ENCODE measurements at regions not wholly inside any gene's neighbourhood (a gene's known extent, or its start where the extent isn't known, plus 50 kb on each side); places are given as distances from the start of the nearest gene placed in this dataset.
A peak's percentile ranks its signal among the peaks of the same experiment; 100 is the strongest.

DNA sequence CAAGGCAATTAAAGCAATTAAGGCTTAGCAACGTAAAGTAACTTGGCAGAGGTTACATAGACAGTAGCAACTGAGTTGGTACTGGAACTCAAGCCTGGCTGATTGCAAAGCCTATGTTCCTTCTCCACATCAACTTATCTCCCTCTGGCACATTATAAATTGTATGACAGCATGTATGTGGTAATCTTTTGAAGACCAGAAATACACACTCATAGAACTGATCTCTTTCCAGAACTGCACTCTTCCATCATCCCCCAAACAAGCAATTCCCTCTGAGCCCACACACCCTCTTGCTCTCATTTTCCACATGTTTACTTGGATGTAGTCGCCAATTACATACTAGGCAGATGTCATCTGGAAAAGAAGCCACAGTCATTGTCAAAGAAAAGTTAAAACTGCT, 502.2 kb downstream of the PLPP3 start:
- Mint-ChIP-seq H3K9me3 (ENCODE audit: low read depth) (peaks cover 5% of the 10 kb centered on the region), H3K27ac (ENCODE audit: unreplicated experiment) (no peak overlapping the region), H3K36me3 (ENCODE audit: low read depth) (no peaks in the 10 kb centered on the region), H3K27me3 (ENCODE audit: low read depth) (no peaks in the 10 kb centered on the region), H3K4me1 (ENCODE audit: low read depth) (peaks cover 49% of the 10 kb centered on the region), H3K4me3 (ENCODE audit: unreplicated experiment) (no peak overlapping the region)
- DNase-seq (ENCODE audit: low spot score) = no peak
- TF ChIP-seq, protein P1, sequence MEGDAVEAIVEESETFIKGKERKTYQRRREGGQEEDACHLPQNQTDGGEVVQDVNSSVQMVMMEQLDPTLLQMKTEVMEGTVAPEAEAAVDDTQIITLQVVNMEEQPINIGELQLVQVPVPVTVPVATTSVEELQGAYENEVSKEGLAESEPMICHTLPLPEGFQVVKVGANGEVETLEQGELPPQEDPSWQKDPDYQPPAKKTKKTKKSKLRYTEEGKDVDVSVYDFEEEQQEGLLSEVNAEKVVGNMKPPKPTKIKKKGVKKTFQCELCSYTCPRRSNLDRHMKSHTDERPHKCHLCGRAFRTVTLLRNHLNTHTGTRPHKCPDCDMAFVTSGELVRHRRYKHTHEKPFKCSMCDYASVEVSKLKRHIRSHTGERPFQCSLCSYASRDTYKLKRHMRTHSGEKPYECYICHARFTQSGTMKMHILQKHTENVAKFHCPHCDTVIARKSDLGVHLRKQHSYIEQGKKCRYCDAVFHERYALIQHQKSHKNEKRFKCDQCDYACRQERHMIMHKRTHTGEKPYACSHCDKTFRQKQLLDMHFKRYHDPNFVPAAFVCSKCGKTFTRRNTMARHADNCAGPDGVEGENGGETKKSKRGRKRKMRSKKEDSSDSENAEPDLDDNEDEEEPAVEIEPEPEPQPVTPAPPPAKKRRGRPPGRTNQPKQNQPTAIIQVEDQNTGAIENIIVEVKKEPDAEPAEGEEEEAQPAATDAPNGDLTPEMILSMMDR (IDR thresholded peaks at IDR 0.05) = no peak

DNA sequence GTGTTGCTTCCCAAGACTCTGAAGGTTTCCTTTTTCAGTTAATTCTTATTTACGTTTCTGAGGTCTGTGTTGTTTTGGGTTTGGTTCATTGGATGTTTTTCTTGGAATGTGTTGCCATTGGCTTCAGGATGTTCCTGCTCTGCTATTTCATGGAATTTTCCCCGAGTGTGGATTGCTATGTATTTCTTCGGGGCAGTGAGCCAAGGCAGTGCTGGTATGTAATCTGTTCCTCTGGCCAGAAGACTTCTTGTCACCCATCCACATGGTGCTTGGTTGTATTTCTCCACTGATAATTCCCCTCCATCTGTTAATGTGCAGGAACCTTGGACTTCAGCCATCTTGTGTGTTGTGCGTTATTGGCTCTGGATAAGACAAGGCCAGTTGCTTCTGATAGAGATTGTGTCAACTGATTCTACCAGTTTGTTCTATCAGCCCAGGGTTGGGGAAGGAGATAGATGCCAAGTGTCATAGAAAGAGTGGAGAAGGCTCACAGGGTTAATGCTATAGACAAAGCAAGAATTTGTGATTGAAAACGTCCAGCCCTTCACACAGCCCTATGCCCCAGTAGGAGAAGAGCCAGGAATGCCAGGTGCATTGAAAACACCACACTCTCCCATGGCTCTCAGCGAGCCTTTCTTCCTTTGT, 505.2 kb downstream of the PLPP3 start:
- peaks cover 44% of the 10 kb centered on the region for H3K4me1 Mint-ChIP-seq (ENCODE audit: low read depth)
- TF ChIP-seq, protein P1 (IDR thresholded peaks at IDR 0.05) = no peak
- H3K27ac Mint-ChIP-seq (ENCODE audit: unreplicated experiment) = peak overlapping the region; percentile 92
- H3K36me3 Mint-ChIP-seq (ENCODE audit: low read depth) = no peaks in the 10 kb centered on the region
- no peak for DNase-seq (ENCODE audit: low spot score)
- H3K4me3 Mint-ChIP-seq (ENCODE audit: unreplicated experiment) = no peak overlapping the region
- no peaks in the 10 kb centered on the region for H3K27me3 Mint-ChIP-seq (ENCODE audit: low read depth)
- H3K9me3 Mint-ChIP-seq (ENCODE audit: low read depth) = no peaks in the 10 kb centered on the region

DNA sequence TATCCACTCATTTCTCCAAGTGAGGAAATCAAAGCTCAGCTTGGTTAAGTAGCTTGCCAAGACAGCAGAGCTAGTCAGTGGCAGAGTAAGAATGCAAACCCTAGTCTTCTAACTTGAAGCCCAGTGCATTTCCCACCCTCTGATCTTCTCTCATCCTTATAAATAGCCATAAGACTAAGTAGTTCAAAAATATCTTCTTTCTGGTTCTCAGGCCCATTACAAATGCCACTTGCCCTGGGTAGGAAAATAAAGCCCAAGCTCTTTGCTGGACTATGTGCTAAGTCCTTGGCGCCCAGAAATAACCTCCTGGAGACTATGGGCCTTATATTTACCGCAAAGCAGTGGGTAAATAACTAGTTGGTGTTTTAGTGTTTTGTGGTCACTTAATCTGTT, 505.8 kb downstream of the PLPP3 start:
- DNase-seq (ENCODE audit: low spot score) = no peak
- Mint-ChIP-seq H3K27ac (ENCODE audit: unreplicated experiment) (peak overlapping the region; percentile 92), H3K9me3 (ENCODE audit: low read depth) (no peaks in the 10 kb centered on the region), H3K4me1 (ENCODE audit: low read depth) (peaks cover 48% of the 10 kb centered on the region), H3K4me3 (ENCODE audit: unreplicated experiment) (no peak overlapping the region), H3K27me3 (ENCODE audit: low read depth) (no peaks in the 10 kb centered on the region), H3K36me3 (ENCODE audit: low read depth) (no peaks in the 10 kb centered on the region)
- TF ChIP-seq, protein P1 (IDR thresholded peaks at IDR 0.05) = no peak

DNA sequence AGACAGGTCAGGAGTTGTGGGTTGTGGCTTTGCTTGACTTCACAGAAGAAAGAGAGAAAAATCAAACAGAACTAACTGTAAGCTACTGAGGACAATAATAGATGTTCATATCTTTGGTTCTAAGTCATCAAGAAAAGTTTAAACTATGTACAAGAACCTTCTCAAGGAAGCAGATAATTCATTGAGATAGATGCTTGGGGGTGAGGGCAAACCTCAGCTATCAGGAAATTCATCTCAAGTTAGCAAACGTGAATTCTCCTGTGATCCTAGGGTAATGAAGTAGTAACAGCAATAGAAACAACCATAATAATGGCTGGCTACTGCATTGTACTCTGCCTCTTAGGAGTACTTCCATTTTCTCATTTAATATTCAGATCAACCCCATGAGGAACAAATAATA, 506.2 kb downstream of the PLPP3 start:
- Mint-ChIP-seq H3K27ac (ENCODE audit: unreplicated experiment) (peak overlapping the region; percentile 92), H3K4me1 (ENCODE audit: low read depth) (peaks cover 52% of the 10 kb centered on the region), H3K27me3 (ENCODE audit: low read depth) (no peaks in the 10 kb centered on the region), H3K4me3 (ENCODE audit: unreplicated experiment) (no peak overlapping the region), H3K9me3 (ENCODE audit: low read depth) (no peaks in the 10 kb centered on the region), H3K36me3 (ENCODE audit: low read depth) (no peaks in the 10 kb centered on the region)
- TF ChIP-seq, protein P1 (IDR thresholded peaks at IDR 0.05) = no peak
- no peak for DNase-seq (ENCODE audit: low spot score)

DNA sequence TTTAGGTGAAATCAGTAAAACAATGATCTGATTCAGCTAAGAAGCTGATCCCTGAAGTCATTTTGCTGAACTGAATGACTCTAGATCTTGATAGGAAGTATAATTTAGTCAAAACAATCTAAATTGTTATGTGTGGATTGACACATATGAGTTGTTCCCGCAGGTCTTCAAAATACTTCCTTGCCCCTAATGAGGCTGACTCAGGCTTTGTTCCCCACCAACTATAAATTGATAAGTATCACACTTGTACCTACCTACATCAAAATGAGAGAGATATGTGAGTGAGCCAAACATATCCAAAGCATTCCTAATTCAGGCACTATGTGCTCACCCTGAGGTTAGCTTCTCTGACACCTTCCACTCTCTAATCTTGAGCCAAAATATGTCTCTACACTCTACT, 507.1 kb downstream of the PLPP3 start:
- Mint-ChIP-seq H3K4me3 (ENCODE audit: unreplicated experiment) (no peak overlapping the region), H3K36me3 (ENCODE audit: low read depth) (no peaks in the 10 kb centered on the region), H3K27ac (ENCODE audit: unreplicated experiment) (peak overlapping the region; percentile 92), H3K27me3 (ENCODE audit: low read depth) (no peaks in the 10 kb centered on the region), H3K4me1 (ENCODE audit: low read depth) (peaks cover 56% of the 10 kb centered on the region), H3K9me3 (ENCODE audit: low read depth) (no peaks in the 10 kb centered on the region)
- TF ChIP-seq, protein P1 (IDR thresholded peaks at IDR 0.05) = no peak
- DNase-seq (ENCODE audit: low spot score) = no peak

Measured in chondrocyte (in vitro differentiated cells).